ENCODE measurements at regions not wholly inside any gene's neighbourhood (a gene's known extent, or its start where the extent isn't known, plus 50 kb on each side); places are given as distances from the start of the nearest gene placed in this dataset.

- no peak for TF ChIP-seq ZNF512 (CRISPR knock-in tag; IDR thresholded peaks at IDR 0.05; ENCODE audit: borderline replicate concordance)
Observed at GRCh38 chr7:124187962-124188361, 155.1 kb upstream of the TMEM229A start (continued).

GRCh38 chr7:124183649-124184048 is 150.8 kb upstream of the TMEM229A start:
- CTCF ChIA-PET: no interaction called here

More at GRCh38 chr7:124183649-124184048, 150.8 kb upstream of the TMEM229A start:
- TF ChIP-seq RORB (CRISPR knock-in tag; IDR thresholded peaks at IDR 0.05) (no peak), E2F1 (CRISPR knock-in tag; IDR thresholded peaks at IDR 0.05) (no peak), FOXJ3 (CRISPR knock-in tag; IDR thresholded peaks at IDR 0.05; ENCODE audit: borderline replicate concordance) (no peak), ZNF423 (CRISPR knock-in tag; IDR thresholded peaks at IDR 0.05) (no peak), IRF1 (CRISPR knock-in tag; IDR thresholded peaks at IDR 0.05) (no peak), NR2C2 (CRISPR knock-in tag; IDR thresholded peaks at IDR 0.05) (no peak), RELA (CRISPR knock-in tag; IDR thresholded peaks at IDR 0.05; ENCODE audit: borderline replicate concordance) (no peak), CDX4 (CRISPR knock-in tag; IDR thresholded peaks at IDR 0.05; ENCODE audit: borderline replicate concordance) (no peak), IRF2 (CRISPR knock-in tag; IDR thresholded peaks at IDR 0.05; ENCODE audit: borderline replicate concordance, low read depth) (no peak), NFATC4 (CRISPR knock-in tag; IDR thresholded peaks at IDR 0.05) (no peak), ZNF512 (CRISPR knock-in tag; IDR thresholded peaks at IDR 0.05; ENCODE audit: borderline replicate concordance) (no peak), MYBL2 (CRISPR knock-in tag; IDR thresholded peaks at IDR 0.05) (no peak), JUN (CRISPR knock-in tag; IDR thresholded peaks at IDR 0.05) (no peak)
- TF ChIP-seq, protein P1, sequence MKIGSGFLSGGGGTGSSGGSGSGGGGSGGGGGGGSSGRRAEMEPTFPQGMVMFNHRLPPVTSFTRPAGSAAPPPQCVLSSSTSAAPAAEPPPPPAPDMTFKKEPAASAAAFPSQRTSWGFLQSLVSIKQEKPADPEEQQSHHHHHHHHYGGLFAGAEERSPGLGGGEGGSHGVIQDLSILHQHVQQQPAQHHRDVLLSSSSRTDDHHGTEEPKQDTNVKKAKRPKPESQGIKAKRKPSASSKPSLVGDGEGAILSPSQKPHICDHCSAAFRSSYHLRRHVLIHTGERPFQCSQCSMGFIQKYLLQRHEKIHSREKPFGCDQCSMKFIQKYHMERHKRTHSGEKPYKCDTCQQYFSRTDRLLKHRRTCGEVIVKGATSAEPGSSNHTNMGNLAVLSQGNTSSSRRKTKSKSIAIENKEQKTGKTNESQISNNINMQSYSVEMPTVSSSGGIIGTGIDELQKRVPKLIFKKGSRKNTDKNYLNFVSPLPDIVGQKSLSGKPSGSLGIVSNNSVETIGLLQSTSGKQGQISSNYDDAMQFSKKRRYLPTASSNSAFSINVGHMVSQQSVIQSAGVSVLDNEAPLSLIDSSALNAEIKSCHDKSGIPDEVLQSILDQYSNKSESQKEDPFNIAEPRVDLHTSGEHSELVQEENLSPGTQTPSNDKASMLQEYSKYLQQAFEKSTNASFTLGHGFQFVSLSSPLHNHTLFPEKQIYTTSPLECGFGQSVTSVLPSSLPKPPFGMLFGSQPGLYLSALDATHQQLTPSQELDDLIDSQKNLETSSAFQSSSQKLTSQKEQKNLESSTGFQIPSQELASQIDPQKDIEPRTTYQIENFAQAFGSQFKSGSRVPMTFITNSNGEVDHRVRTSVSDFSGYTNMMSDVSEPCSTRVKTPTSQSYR (CRISPR knock-in tag; IDR thresholded peaks at IDR 0.05): no peak
- TF ChIP-seq, protein P2, sequence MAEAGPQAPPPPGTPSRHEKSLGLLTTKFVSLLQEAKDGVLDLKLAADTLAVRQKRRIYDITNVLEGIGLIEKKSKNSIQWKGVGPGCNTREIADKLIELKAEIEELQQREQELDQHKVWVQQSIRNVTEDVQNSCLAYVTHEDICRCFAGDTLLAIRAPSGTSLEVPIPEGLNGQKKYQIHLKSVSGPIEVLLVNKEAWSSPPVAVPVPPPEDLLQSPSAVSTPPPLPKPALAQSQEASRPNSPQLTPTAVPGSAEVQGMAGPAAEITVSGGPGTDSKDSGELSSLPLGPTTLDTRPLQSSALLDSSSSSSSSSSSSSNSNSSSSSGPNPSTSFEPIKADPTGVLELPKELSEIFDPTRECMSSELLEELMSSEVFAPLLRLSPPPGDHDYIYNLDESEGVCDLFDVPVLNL (CRISPR knock-in tag; IDR thresholded peaks at IDR 0.05; ENCODE audit: borderline replicate concordance, low read depth): no peak
- TF ChIP-seq, protein P3, sequence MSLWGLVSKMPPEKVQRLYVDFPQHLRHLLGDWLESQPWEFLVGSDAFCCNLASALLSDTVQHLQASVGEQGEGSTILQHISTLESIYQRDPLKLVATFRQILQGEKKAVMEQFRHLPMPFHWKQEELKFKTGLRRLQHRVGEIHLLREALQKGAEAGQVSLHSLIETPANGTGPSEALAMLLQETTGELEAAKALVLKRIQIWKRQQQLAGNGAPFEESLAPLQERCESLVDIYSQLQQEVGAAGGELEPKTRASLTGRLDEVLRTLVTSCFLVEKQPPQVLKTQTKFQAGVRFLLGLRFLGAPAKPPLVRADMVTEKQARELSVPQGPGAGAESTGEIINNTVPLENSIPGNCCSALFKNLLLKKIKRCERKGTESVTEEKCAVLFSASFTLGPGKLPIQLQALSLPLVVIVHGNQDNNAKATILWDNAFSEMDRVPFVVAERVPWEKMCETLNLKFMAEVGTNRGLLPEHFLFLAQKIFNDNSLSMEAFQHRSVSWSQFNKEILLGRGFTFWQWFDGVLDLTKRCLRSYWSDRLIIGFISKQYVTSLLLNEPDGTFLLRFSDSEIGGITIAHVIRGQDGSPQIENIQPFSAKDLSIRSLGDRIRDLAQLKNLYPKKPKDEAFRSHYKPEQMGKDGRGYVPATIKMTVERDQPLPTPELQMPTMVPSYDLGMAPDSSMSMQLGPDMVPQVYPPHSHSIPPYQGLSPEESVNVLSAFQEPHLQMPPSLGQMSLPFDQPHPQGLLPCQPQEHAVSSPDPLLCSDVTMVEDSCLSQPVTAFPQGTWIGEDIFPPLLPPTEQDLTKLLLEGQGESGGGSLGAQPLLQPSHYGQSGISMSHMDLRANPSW (CRISPR knock-in tag; conservative IDR thresholded peaks at IDR 0.05; ENCODE audit: low read depth): no peak
- TF ChIP-seq, protein P4, sequence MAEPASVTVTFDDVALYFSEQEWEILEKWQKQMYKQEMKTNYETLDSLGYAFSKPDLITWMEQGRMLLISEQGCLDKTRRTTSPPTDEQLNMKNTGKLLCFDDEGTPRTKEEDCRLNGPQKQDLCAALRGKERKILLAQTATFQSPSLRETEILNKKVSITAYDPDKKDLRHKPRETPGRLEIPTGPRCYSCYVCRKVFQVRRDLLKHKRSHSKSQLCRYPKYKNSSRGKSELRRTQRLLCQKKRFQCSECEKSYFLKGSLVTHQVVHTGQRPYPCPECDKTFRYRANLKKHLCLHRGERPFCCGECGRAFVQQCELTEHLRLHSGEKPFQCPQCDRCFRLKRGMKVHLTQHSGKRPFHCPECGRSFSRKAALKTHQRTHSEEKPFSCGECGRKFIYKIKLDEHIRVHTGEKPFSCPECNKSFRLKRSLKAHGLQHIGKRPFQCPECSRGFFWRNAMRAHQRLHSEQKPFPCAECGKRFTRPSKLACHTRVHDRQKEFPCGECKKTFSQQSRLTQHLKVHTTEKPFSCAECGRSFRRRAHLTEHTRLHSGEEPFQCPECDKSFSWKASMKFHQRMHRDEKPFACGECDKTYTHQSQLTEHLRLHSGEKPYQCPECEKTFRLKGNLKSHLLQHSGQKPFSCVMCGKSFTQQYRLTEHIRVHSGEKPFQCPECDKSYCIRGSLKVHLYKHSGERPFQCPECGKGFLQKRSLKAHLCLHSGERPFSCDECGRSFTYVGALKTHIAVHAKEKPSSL (CRISPR knock-in tag; conservative IDR thresholded peaks at IDR 0.05): no peak
- Mint-ChIP-seq H3K9me3 (no peaks in the 10 kb centered on the region), H3K27ac (no peak overlapping the region), H3K4me1 (peaks cover 15% of the 10 kb centered on the region), H3K27me3 (ENCODE audit: low read depth) (no peaks in the 10 kb centered on the region), H3K36me3 (no peaks in the 10 kb centered on the region), H3K4me3 (no peak overlapping the region)
- DNase-seq (ENCODE audit: low spot score): no peak
- ATAC-seq: no peak
- POLR2A ChIA-PET: no interaction called here

Data from WTC11 (cell line).